ENCODE measurements at regions not wholly inside any gene's neighbourhood (a gene's known extent, or its start where the extent isn't known, plus 50 kb on each side); places are given as distances from the start of the nearest gene placed in this dataset.

DNA sequence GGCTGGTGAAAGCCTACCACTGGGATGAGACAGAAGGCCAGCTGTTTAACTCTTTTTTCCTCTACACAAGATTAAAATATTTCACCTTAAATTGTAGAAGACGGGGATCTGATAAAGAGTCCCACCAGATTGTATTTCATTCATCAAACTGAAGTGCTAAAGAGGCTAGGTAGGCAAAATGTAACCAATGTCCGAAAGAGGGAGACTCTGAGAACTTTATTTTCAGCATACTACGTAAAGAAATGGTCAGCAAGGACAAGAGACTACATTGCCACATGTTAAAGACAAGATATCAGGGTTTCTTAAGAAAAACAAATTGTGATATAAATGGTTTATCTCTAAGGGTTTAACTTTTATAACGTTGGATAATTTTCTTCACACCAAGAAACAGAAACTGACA, 71.6 kb upstream of the INPP4B start:
- Histone ChIP-seq H4K20me1 (ENCODE audit: insufficient read depth, low read length) (no peaks in the 10 kb centered on the region), H3K4me3 (replicated peaks in 1 of 3; ENCODE audit: insufficient read depth in 1 of 3, low read depth in 2 of 3, low read length in 3 of 3) (no peak overlapping the region), H3K79me2 (ENCODE audit: insufficient read depth, low read length) (no peaks in the 10 kb centered on the region), H3K4me1 (ENCODE audit: insufficient read depth, low read length) (no peaks in the 10 kb centered on the region), H2AFZ (ENCODE audit: low read length) (no peak overlapping the region), H3K9ac (ENCODE audit: insufficient read depth, low read depth, low read length) (no peak overlapping the region), H3K27ac (ENCODE audit: extremely low read length, insufficient read depth, low read length) (no peak overlapping the region), H3K4me2 (ENCODE audit: low read depth, low read length) (no peak overlapping the region), H3K9me3 (ENCODE audit: low read length) (no peaks in the 10 kb centered on the region; the same call in 1 of the 2 replicates), H3K27me3 (ENCODE audit: control insufficient read depth in 1 of 2, insufficient read depth in 2 of 2, low read length in 2 of 2) (peaks cover 0 to under 1% of the 10 kb centered on the region in 2 experiments; a peak in 1 of 5 replicates), H3K36me3 (replicated peaks in 1 of 2; ENCODE audit: control insufficient read depth in 1 of 2, insufficient read depth in 2 of 2, low read length in 2 of 2) (no peaks in the 10 kb centered on the region)
- intact Hi-C loops (cut with micrococcal nuclease; ENCODE audit: unreplicated experiment) (no loop called here), in situ Hi-C loops (cut with HindIII; ENCODE audit: extremely low pct_ligation_motif_present, low pct_unique_long_range_greater_than_20kb) (no loop called here)
- TF ChIP-seq CTCF (CRISPR knock-in tag; IDR thresholded peaks at IDR 0.05) (0 out of 2 replicates have a peak, but pooled peaks have one; percentile 9), SIX1 (CRISPR knock-in tag; IDR thresholded peaks at IDR 0.05; ENCODE audit: borderline replicate concordance) (no peak), ZNF766 (CRISPR knock-in tag; IDR thresholded peaks at IDR 0.05; ENCODE audit: borderline replicate concordance) (no peak), ZNF530 (CRISPR knock-in tag; IDR thresholded peaks at IDR 0.05; ENCODE audit: low read depth) (no peak), NR2F1 (CRISPR knock-in tag; IDR thresholded peaks at IDR 0.05) (no peak), ZBTB42 (CRISPR knock-in tag; IDR thresholded peaks at IDR 0.05) (no peak)
- TF ChIP-seq, protein P1, sequence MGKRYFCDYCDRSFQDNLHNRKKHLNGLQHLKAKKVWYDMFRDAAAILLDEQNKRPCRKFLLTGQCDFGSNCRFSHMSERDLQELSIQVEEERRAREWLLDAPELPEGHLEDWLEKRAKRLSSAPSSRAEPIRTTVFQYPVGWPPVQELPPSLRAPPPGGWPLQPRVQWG (CRISPR knock-in tag; IDR thresholded peaks at IDR 0.05; ENCODE audit: borderline replicate concordance, low read depth) = no peak
- ATAC-seq (no peak), FAIRE-seq (no peak), DNase-seq (ENCODE audit: low spot score) (peak; percentile 5)
- BruUV-seq (replicated peaks) = no TSS peak
- CTCF ChIA-PET (ENCODE audit: low intra/inter-chr PET ratio, low total read pairs) = no interaction called here
- 2% methylated on average over 4 of the region's 4 CpGs for WGBS (ENCODE audit: low lambda C conversion rate)
- POLR2A ChIA-PET = no interaction called here
